Fibroblast of villous mesenchyme (primary cell): ENCODE measurements at regions not wholly inside any gene's neighbourhood (a gene's known extent, or its start where the extent isn't known, plus 50 kb on each side); places are given as distances from the start of the nearest gene placed in this dataset.
A peak's percentile ranks its signal among the peaks of the same experiment; 100 is the strongest.

ENCODE experiments used
- DNase-seq: peaks from one replicate; pipeline ENCODE4 v3.0.0-alpha.2; 2010; ENCODE audit warnings: low read depth
- H3K4me3 ChIP-seq: 2 replicates; pipeline ENCODE4 v1.5.1; 2011; ENCODE audit warnings: low read depth, mild to moderate bottlenecking, low read length
- TF ChIP-seq, protein P1 (sequence below): IDR thresholded peaks from 2 replicates; pipeline ENCODE4 v1.5.1; 2012; ENCODE audit warnings: low read depth, mild to moderate bottlenecking, low read length; ENCODE audit not compliant: insufficient read depth

DNA sequence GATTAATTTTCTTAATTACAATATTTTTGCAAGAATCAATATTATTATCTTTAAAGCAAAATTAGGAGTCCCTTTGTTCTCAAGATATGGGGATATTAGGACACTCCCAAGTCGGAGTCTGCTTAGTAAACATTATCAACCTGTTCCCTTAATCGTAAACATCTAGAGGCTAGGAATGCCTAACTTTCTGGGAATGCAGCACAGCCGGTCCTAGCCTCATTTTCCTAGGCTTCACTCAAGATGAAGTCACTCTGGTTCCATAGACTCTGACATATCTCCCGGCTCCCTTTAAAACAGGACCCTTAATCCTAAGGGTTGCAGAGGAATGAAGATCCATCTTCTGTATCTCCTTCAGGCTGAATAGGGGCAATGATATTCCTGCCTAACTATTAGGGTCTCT, 367.6 kb downstream of the GPM6A start:
- DNase-seq, result no peak
- TF ChIP-seq, protein P1, sequence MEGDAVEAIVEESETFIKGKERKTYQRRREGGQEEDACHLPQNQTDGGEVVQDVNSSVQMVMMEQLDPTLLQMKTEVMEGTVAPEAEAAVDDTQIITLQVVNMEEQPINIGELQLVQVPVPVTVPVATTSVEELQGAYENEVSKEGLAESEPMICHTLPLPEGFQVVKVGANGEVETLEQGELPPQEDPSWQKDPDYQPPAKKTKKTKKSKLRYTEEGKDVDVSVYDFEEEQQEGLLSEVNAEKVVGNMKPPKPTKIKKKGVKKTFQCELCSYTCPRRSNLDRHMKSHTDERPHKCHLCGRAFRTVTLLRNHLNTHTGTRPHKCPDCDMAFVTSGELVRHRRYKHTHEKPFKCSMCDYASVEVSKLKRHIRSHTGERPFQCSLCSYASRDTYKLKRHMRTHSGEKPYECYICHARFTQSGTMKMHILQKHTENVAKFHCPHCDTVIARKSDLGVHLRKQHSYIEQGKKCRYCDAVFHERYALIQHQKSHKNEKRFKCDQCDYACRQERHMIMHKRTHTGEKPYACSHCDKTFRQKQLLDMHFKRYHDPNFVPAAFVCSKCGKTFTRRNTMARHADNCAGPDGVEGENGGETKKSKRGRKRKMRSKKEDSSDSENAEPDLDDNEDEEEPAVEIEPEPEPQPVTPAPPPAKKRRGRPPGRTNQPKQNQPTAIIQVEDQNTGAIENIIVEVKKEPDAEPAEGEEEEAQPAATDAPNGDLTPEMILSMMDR, result no peak
- no peak overlapping the region for H3K4me3 ChIP-seq

DNA sequence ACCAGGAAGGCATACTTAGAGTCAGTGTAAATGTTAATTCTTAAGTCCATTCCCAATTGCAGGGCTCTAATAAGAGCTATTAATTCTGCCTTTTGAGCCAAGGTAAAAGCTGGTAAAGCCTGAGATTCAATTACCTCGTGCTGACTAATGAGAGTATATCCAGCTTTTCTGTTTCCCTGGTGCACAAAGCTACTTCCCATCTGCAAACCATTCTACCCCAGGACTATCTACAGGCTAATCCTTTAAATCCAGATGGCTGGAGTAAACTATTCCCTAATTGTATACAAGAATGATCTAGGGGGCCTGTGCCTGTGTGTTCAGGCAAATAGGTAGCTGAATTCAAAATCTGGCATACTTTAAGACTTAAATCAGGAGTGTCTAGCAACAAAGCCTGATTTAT, 365.0 kb downstream of the GPM6A start:
- TF ChIP-seq, protein P1, result no peak
- no peak overlapping the region for H3K4me3 ChIP-seq
- DNase-seq, result no peak

DNA sequence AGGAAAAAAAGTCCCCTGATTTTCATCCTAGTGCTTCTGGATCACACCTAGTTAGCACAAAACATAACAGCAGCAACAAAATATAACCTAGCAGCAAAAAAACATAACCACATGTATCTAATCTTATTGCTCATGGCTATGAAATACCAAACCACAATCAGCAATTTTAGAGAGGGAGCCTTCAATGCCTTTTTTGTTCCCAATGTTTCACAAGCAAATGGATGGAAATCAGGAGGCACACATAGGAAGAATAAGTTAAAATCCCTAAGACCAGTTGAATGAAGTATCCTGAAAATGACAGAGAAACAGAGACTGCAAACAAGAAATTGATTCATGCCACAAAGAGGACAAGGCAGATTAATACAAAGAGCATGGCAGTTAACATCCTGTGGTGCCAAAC, 361.6 kb downstream of the GPM6A start:
- TF ChIP-seq, protein P1, result no peak

DNA sequence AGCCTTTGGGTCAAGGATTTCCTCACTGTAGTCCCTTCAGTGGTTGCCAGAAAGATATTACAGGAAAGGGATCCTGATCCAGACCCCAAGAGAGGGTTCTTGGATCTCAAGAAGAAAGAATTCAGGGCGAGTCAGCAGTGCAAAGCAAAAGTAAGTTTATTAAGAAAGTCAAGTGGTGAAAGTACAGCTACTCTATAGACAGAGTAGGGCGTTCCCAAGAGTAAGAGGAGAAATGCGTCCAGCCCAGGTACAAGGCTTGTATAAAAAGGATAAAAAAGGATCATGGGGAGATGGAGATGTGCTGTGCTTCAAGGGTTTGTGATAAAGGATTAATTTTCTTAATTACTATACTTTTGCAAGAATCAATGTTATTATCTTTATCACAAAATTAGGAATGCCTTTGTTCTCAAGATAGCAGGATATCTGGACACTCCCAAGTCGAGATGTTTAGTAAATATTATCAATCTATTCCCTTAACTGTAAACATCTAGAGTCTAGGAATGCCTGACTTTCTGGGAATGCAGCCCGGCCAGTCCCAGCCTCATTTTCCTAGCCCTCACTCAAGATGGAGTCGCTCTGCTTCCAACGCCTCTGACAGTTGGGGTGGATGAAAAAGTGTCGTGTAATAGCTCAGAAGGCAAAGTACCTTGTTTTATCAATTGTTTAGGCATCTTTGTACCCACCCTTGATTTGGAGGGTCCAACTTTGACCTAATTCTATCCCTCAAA, 360.7 kb downstream of the GPM6A start:
- no peak for DNase-seq
- TF ChIP-seq, protein P1, result no peak
- no peak overlapping the region for H3K4me3 ChIP-seq

More for the DNA sequence above, 361.6 kb downstream of the GPM6A start:
- H3K4me3 ChIP-seq, result no peak overlapping the region
- DNase-seq, result no peak

DNA sequence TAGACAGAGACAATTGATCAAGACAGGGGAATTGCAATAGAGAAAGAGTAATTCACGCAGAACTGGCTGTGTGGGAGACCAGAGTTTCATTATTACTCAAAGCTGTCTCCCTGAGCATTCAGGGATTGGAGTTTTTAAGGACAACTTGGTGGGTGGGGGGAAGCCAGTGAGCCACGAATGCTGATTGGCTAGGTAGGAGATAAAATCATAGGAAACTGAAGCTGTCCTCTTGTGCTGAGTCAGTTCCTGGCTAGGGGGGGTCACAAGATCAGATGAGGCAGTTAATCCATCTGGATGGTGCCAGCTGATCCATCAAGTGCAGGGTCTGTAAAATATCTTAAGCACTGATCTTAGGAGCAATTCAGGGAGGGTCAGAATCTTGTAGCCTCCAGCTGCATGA, 358.6 kb downstream of the GPM6A start:
- H3K4me3 ChIP-seq, result no peak overlapping the region
- DNase-seq, result peak; percentile 80
- TF ChIP-seq, protein P1, result no peak

DNA sequence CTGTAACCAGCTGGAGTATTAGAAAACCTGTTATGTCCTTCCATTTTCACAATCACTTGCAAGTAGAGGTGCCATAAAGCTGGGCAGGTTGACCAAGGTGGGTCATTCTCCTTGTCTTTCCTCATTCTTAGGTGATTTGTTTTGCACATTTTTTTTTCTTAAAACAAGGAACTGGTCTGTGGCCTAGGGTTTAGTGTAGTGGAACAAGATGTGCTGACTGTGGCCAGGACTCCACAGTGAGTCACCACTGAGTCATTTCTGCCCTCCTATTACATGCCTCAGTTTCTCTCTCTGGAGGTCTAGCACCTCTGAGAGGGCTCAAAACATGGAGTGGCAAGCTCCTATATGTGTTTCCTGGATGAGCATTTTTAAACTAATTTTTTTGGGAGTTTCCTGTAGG, 355.9 kb downstream of the GPM6A start:
- TF ChIP-seq, protein P1, result no peak
- H3K4me3 ChIP-seq, result no peak overlapping the region
- no peak for DNase-seq

DNA sequence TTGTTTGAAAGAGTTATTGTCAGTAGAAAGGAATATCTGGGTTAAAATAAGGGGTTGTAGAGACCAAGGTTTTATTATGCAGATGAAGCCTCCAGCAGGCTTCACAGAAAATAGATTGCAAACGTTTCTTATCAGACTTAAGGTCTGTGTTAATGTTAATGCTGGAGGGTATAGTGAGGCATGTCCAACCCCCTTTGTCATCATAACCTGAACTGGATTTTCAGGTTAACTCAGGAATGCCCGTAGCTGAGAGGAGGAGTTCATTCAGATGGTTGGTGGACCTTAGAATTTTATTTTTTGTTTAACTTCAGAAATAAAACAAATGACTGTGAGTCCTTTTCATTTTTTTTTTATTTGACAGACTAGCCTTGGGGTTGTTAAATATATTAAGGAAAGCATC, 354.1 kb downstream of the GPM6A start:
- DNase-seq, result no peak
- TF ChIP-seq, protein P1, result no peak
- H3K4me3 ChIP-seq, result no peak overlapping the region
